Prostate gland (tissue), 2 donors: ENCODE measurements at regions not wholly inside any gene's neighbourhood (a gene's known extent, or its start where the extent isn't known, plus 50 kb on each side); places are given as distances from the start of the nearest gene placed in this dataset.

Experiments
- DNase-seq: peaks from one replicate; pipeline ENCODE4 v3.0.0-alpha.2; 2019; ENCODE audit warnings: low spot score
- H3K27ac ChIP-seq, 2 donors: fragments of 200-600 bp; sonication (generic); 2 replicates each; pipeline ENCODE4 v1.5.1; 2017 to 2019
- H3K27me3 ChIP-seq: fragments of 200-600 bp; sonication (generic); replicated peaks from 2 replicates; pipeline ENCODE4 v1.5.1; 2019; ENCODE audit not compliant: insufficient read depth
- H3K36me3 ChIP-seq, 2 donors: fragments of 200-600 bp; sonication (generic); 1 replicate in 1 of 2; 2 replicates in 1 of 2; pipeline versions ENCODE4 v1.5.1 to v1.8.1; 2017 to 2019
- H3K4me1 ChIP-seq: fragments of 200-600 bp; sonication (generic); replicated peaks from 2 replicates; pipeline ENCODE4 v1.5.1; 2019
- H3K4me3 ChIP-seq, 2 donors: fragments of 200-600 bp; sonication (generic); 2 replicates each; pipeline ENCODE4 v1.5.1; 2017 to 2019
- H3K9me3 ChIP-seq: fragments of 200-600 bp; sonication (generic); 2 replicates; pipeline ENCODE4 v1.5.1; 2017
- POLR2A ChIP-seq: fragments of 450-650 bp; IDR thresholded peaks from one replicate; pipeline ENCODE4 v1.6.1; 2016; ENCODE audit warnings: antibody characterized with exemption, mild to moderate bottlenecking
- POLR2AphosphoS5 ChIP-seq: sonication (generic); formaldehyde crosslinking; IDR thresholded peaks from one replicate; pipeline ENCODE4 v1.6.1; 2017; ENCODE audit warnings: antibody characterized with exemption
- WGBS: methylation state at CpG from one replicate; pipeline ENCODE4 v1.1.5; 2018; 5-methylcytosine and 5-hydroxymethylcytosine counted together
- intact Hi-C: fragments of 100-400 bp; cut with DNase I; formaldehyde crosslinking; loops from one replicate; pipeline ENCODE4 v1.14.2; 2022
- TF ChIP-seq, protein P1 (sequence below), 4 experiments: fragments of 200-600 bp in 2 of 4; fragments of 450-650 bp in 2 of 4; sonication (generic) in 2 of 4; IDR thresholded peaks; 1 replicate in 3 of 4; 2 replicates in 1 of 4; pipeline ENCODE4 v1.5.1; 2016 to 2019; ENCODE audit warnings: antibody characterized with exemption in 4 of 4, mild to moderate bottlenecking in 2 of 4, moderate library complexity in 2 of 4

DNA sequence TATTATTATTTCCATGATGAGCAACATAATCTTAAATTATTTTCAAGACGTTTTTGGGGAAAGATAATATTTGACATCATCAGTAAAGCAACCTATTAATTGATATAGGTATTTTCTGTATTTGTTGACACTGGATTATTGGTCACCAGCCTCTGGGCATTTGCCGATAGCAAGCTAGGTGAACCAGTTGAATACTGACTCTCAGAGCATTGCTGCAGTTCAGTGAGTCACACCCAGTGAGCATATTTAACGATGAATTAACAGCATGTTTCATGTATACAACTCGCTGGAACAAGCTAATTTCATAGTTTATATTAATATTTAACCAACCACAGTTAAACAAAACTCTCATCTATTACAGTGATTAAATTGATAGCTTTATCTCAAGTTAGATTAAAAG lies 1006.0 kb upstream of the DIAPH2 start:
- H3K27me3 ChIP-seq: no peaks in the 10 kb centered on the region
- no peak overlapping the region for H3K4me3 ChIP-seq
- H3K36me3 ChIP-seq: no peaks in the 10 kb centered on the region
- H3K9me3 ChIP-seq: no peaks in the 10 kb centered on the region
- TF ChIP-seq POLR2A (no peak), POLR2AphosphoS5 (no peak)
- TF ChIP-seq, protein P1, sequence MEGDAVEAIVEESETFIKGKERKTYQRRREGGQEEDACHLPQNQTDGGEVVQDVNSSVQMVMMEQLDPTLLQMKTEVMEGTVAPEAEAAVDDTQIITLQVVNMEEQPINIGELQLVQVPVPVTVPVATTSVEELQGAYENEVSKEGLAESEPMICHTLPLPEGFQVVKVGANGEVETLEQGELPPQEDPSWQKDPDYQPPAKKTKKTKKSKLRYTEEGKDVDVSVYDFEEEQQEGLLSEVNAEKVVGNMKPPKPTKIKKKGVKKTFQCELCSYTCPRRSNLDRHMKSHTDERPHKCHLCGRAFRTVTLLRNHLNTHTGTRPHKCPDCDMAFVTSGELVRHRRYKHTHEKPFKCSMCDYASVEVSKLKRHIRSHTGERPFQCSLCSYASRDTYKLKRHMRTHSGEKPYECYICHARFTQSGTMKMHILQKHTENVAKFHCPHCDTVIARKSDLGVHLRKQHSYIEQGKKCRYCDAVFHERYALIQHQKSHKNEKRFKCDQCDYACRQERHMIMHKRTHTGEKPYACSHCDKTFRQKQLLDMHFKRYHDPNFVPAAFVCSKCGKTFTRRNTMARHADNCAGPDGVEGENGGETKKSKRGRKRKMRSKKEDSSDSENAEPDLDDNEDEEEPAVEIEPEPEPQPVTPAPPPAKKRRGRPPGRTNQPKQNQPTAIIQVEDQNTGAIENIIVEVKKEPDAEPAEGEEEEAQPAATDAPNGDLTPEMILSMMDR (IDR thresholded peaks at IDR 0.05): no peak
- WGBS: 69% methylated on average over 4 of the region's 4 CpGs
- no peak overlapping the region for H3K27ac ChIP-seq
- intact Hi-C loops: no loop called here
- no peaks in the 10 kb centered on the region for H3K4me1 ChIP-seq
- DNase-seq: no peak

DNA sequence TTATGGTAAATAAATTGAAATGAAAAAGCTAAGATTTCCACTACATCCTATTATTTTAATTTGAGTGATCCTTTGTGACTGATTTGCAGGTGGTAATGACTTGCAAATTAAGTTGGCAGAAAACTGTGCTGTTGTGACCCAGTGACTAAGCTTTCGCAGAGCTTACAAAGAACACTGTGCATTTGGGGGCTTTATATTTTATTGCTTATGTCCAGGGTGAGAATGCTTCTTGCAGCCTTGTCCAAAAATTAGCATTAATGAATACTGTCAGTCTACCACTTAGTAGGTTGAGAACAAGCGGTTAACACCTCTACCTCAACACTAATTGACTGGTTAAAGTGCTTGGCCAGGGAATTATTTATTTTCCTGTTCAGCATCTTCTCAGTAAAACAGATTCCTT lies 991.3 kb upstream of the DIAPH2 start:
- Histone ChIP-seq H3K4me3 (no peak overlapping the region), H3K36me3 (no peaks in the 10 kb centered on the region), H3K4me1 (no peaks in the 10 kb centered on the region), H3K27ac (no peak overlapping the region), H3K9me3 (no peaks in the 10 kb centered on the region), H3K27me3 (no peaks in the 10 kb centered on the region)
- TF ChIP-seq, protein P1 (IDR thresholded peaks at IDR 0.05): no peak
- TF ChIP-seq POLR2AphosphoS5 (no peak), POLR2A (no peak)
- WGBS: 94% methylated on average over 2 of the region's 2 CpGs
- intact Hi-C loops: no loop called here
- DNase-seq: no peak

DNA sequence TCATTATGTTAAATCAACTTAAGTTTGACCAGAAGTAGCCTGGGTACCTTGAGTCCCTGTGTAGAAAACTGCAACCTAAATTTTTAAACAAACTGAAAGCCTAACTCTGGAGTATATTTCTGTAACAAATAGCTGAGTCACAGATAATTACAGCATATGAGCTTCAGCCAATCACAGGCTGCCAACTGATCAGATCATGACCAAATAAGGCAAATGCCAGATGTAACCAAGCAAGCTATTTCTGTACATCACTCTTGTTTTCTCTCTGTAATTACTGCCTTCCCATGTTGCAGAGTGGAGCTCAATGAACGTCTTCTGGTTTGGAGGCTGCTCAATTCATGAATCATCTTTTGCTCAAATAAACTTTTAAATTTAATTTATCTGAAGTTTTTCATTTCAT lies 980.9 kb upstream of the DIAPH2 start:
- Histone ChIP-seq H3K4me3 (no peak overlapping the region), H3K36me3 (no peaks in the 10 kb centered on the region), H3K27ac (no peak overlapping the region), H3K9me3 (no peaks in the 10 kb centered on the region), H3K27me3 (no peaks in the 10 kb centered on the region), H3K4me1 (no peaks in the 10 kb centered on the region)
- TF ChIP-seq POLR2AphosphoS5: no peak
- TF ChIP-seq, protein P1 (IDR thresholded peaks at IDR 0.05): no peak
- TF ChIP-seq POLR2A: no peak
- intact Hi-C loops: no loop called here
- DNase-seq: no peak
- 74% methylated on average over 1 of the region's 1 CpG for WGBS

DNA sequence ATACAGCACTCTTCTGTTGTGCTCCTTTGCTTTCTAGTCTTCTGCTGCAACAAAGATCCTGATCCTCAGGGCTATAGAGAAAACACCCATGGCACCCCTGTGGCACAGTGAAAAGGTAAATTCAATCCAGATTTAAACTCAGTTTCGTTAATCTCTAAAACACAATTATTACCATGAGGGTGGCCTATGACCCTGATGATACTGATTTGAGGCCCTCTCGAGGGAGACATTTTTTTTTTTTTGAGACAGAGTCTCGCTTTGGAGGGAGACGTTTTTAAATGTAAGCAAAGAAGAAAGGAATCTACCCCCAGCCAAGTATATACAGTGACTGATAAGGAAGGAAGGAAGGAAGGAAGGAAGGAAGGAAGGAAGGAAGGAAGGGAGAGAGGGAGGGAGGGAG lies 967.8 kb upstream of the DIAPH2 start:
- Histone ChIP-seq H3K4me3 (no peak overlapping the region), H3K27me3 (no peaks in the 10 kb centered on the region), H3K9me3 (no peaks in the 10 kb centered on the region), H3K27ac (no peak overlapping the region), H3K36me3 (no peaks in the 10 kb centered on the region), H3K4me1 (no peaks in the 10 kb centered on the region)
- TF ChIP-seq, protein P1 (IDR thresholded peaks at IDR 0.05): no peak
- no peak for TF ChIP-seq POLR2A
- TF ChIP-seq POLR2AphosphoS5: no peak
- DNase-seq: no peak
- whole genome bisulfite sequencing: 90% methylated on average over 4 of the region's 4 CpGs
- intact Hi-C loops: no loop called here

DNA sequence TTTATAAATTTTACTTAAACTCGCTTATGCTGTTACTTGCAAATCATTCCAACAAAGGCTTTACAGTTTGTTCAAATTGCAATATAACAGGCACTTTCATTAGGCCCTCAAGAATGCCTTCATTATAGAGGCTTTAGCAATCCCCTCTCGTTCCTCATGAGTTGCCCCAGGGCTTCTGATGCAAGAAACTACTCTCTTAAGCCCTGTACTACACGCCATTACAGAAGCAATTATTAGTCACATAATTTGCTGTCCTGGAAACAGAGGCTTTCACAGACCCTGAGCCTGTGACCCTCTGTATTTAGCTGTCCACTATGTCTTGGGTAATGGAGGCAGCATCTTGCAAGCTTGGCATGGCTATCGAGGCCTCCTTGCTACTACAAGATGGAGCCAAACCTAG lies 965.9 kb upstream of the DIAPH2 start:
- TF ChIP-seq POLR2A: no peak
- TF ChIP-seq, protein P1 (IDR thresholded peaks at IDR 0.05): no peak
- TF ChIP-seq POLR2AphosphoS5: no peak
- intact Hi-C loops: no loop called here
- 74% methylated on average over 4 of the region's 4 CpGs for WGBS
- no peaks in the 10 kb centered on the region for H3K36me3 ChIP-seq
- no peak overlapping the region for H3K27ac ChIP-seq
- no peaks in the 10 kb centered on the region for H3K27me3 ChIP-seq
- no peak overlapping the region for H3K4me3 ChIP-seq
- DNase-seq: no peak
- H3K4me1 ChIP-seq: no peaks in the 10 kb centered on the region
- H3K9me3 ChIP-seq: no peaks in the 10 kb centered on the region
